Activated naive CD4-positive, alpha-beta T cell treated with anti-CD3 and anti-CD28 coated beads for 36 hours (primary cell): ENCODE measurements at regions not wholly inside any gene's neighbourhood (a gene's known extent, or its start where the extent isn't known, plus 50 kb on each side); places are given as distances from the start of the nearest gene placed in this dataset.
A peak's percentile ranks its signal among the peaks of the same experiment; 100 is the strongest.

Experiments used
- CTCF ChIA-PET: fragments of 350-600 bp; sonication (Branson Sonifier 250); formaldehyde crosslinking; loops from one replicate; lab custom pipeline; 2021; ENCODE audit warnings: antibody characterized with exemption; lab: Charles Lee
- DNase-seq: peaks from one replicate; pipeline ENCODE4 v3.0.0-alpha.2; 2020
- H3K27ac Mint-ChIP-seq: one replicate; pipeline ENCODE4 v1.8.0; 2021; ENCODE audit warnings: mild to moderate bottlenecking, mixed read lengths
- H3K27me3 Mint-ChIP-seq: one replicate; pipeline ENCODE4 v1.8.0; 2021; ENCODE audit warnings: low read depth, mixed read lengths
- H3K36me3 Mint-ChIP-seq: one replicate; pipeline ENCODE4 v1.8.0; 2021; ENCODE audit warnings: low read depth, mixed read lengths
- H3K4me1 Mint-ChIP-seq: one replicate; pipeline ENCODE4 v1.8.0; 2021; ENCODE audit warnings: low read depth, mixed read lengths
- H3K4me3 Mint-ChIP-seq: one replicate; pipeline ENCODE4 v1.8.0; 2021; ENCODE audit warnings: mild to moderate bottlenecking, moderate library complexity, mixed read lengths
- H3K9me3 Mint-ChIP-seq: one replicate; pipeline ENCODE4 v1.8.0; 2021; ENCODE audit warnings: mixed read lengths
- intact Hi-C: fragments of 100-400 bp; cut with micrococcal nuclease; formaldehyde crosslinking; loops from one replicate; pipeline ENCODE4 v1.15.1; 2023

GRCh38 chr1:90147093-90147492 is 152.2 kb downstream of the ZNF326 start:
- H3K4me3 Mint-ChIP-seq, result no peak overlapping the region
- no peaks in the 10 kb centered on the region for H3K36me3 Mint-ChIP-seq
- no peaks in the 10 kb centered on the region for H3K27me3 Mint-ChIP-seq
- intact Hi-C loops, result no loop called here
- CTCF ChIA-PET, result interaction anchor here (0.6 kb wide), 1 partner anchor 63 kb away, joined by 5 read pairs; no protein-coding TSS in a partner anchor
- H3K9me3 Mint-ChIP-seq, result peaks cover 7% of the 10 kb centered on the region
- H3K27ac Mint-ChIP-seq, result no peak overlapping the region
- H3K4me1 Mint-ChIP-seq, result no peaks in the 10 kb centered on the region
- DNase-seq, result no peak

GRCh38 chr1:90144820-90145219 is 149.9 kb downstream of the ZNF326 start:
- CTCF ChIA-PET, result no interaction called here
- Mint-ChIP-seq H3K4me3 (no peak overlapping the region), H3K4me1 (no peaks in the 10 kb centered on the region), H3K27ac (no peak overlapping the region), H3K27me3 (no peaks in the 10 kb centered on the region), H3K9me3 (peaks cover 10% of the 10 kb centered on the region), H3K36me3 (no peaks in the 10 kb centered on the region)
- no peak for DNase-seq
- intact Hi-C loops, result no loop called here

DNA sequence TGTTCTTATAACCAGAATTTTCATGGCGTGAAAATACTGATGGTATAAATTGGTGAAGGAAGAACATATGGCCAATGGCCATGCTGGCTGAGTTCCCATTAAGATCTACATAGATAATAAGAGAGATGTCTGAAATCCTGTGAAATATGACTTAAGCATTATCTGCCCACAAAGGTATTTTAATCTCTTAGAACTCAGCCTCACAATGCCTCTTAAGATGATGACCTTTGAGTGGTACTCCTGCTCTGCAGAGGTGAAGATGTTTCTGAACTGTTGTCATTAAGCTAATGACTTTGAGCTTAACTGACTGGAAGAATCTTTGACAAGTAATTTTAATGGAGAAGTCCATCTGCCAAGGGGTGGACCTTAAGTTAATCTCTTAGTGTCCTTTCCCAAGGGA is 148.7 kb downstream of the ZNF326 start:
- Mint-ChIP-seq H3K4me1 (no peaks in the 10 kb centered on the region), H3K36me3 (no peaks in the 10 kb centered on the region), H3K9me3 (peaks cover 19% of the 10 kb centered on the region), H3K27me3 (no peaks in the 10 kb centered on the region), H3K27ac (no peak overlapping the region), H3K4me3 (no peak overlapping the region)
- CTCF ChIA-PET, result no interaction called here
- intact Hi-C loops, result no loop called here
- DNase-seq, result no peak

GRCh38 chr1:90142697-90143096 is 147.8 kb downstream of the ZNF326 start:
- no peaks in the 10 kb centered on the region for H3K4me1 Mint-ChIP-seq
- no peaks in the 10 kb centered on the region for H3K36me3 Mint-ChIP-seq
- intact Hi-C loops, result no loop called here
- CTCF ChIA-PET, result no interaction called here
- H3K9me3 Mint-ChIP-seq, result peaks cover 19% of the 10 kb centered on the region
- H3K27ac Mint-ChIP-seq, result no peak overlapping the region
- no peak for DNase-seq
- no peaks in the 10 kb centered on the region for H3K27me3 Mint-ChIP-seq
- H3K4me3 Mint-ChIP-seq, result no peak overlapping the region

- Mint-ChIP-seq H3K9me3 (peaks cover 21% of the 10 kb centered on the region), H3K27me3 (no peaks in the 10 kb centered on the region), H3K4me3 (no peak overlapping the region), H3K27ac (no peak overlapping the region), H3K4me1 (no peaks in the 10 kb centered on the region), H3K36me3 (no peaks in the 10 kb centered on the region)
- CTCF ChIA-PET, result interaction anchor here (0.6 kb wide), 1 partner anchor 16 kb away, joined by 3 read pairs; no protein-coding TSS in a partner anchor
- intact Hi-C loops, result no loop called here
- DNase-seq, result no peak
These were observed 144.9 kb downstream of the ZNF326 start for GRCh38 chr1:90139837-90140236.

- H3K27me3 Mint-ChIP-seq, result peaks cover 5% of the 10 kb centered on the region
These were observed 140.4 kb downstream of the ZNF326 start for GRCh38 chr1:90135286-90135685.

DNA sequence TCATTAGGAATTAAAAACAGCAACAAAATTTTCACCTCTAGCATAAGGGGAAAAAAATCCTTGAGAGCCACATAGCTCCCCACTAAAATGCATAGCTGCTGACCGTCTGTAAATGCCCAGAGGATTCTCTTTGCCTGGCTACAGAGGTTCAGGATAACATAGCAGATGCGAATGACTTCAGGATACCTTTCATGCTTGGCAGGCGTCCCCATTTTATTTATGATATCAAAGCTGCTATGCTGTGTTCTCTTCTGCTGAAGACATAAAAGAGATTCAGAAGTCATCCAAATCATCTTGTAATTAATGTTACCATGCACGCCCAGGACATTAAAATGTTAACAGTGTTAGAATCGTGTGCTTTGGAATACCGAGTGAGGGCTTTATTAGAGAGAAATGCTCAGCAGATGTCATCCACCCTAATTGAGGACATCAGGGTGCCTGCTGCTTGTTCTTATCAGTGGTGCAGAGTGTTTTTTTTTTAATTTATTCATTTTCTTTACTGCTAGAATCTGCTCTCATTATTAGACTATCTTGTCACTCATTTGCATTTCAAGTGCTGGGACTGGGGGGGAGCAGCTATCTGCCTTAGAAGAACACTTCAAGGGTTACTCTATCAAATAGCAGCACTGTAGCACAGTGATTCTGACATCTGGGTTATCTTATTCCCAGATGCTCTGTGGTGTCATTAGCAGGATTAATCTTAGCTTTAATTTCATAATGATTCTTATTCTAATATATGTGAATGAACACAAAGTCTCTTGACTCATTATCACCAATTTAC is 139.5 kb downstream of the ZNF326 start:
- peaks cover 9% of the 10 kb centered on the region for H3K27me3 Mint-ChIP-seq
- CTCF ChIA-PET, result interaction anchor here (1.0 to 1.1 kb wide), 2 partner anchors 61 to 445 kb away, joined by 3 read pairs; no protein-coding TSS in a partner anchor
- no peak overlapping the region for H3K27ac Mint-ChIP-seq
- H3K4me3 Mint-ChIP-seq, result no peak overlapping the region
- H3K9me3 Mint-ChIP-seq, result peaks cover 8% of the 10 kb centered on the region
- no peak for DNase-seq
- no peaks in the 10 kb centered on the region for H3K36me3 Mint-ChIP-seq
- intact Hi-C loops, result loop anchor here (5.0 kb wide), 2 partner anchors 443 to 1033 kb away; no protein-coding TSS in a partner anchor
- no peaks in the 10 kb centered on the region for H3K4me1 Mint-ChIP-seq

More at GRCh38 chr1:90135286-90135685, 140.4 kb downstream of the ZNF326 start:
- Mint-ChIP-seq H3K36me3 (no peaks in the 10 kb centered on the region), H3K4me1 (no peaks in the 10 kb centered on the region), H3K27ac (no peak overlapping the region), H3K4me3 (no peak overlapping the region), H3K9me3 (peaks cover 14% of the 10 kb centered on the region)
- CTCF ChIA-PET, result no interaction called here
- intact Hi-C loops, result no loop called here
- DNase-seq, result no peak

GRCh38 chr1:90133133-90133532 is 138.2 kb downstream of the ZNF326 start:
- intact Hi-C loops, result loop anchor here (5.0 kb wide), 2 partner anchors 444 to 1034 kb away; no protein-coding TSS in a partner anchor
- Mint-ChIP-seq H3K36me3 (no peaks in the 10 kb centered on the region), H3K27me3 (peaks cover 15% of the 10 kb centered on the region), H3K27ac (no peak overlapping the region), H3K4me3 (no peak overlapping the region), H3K9me3 (peaks cover 3% of the 10 kb centered on the region), H3K4me1 (no peaks in the 10 kb centered on the region)
- peak; percentile 31 for DNase-seq
- CTCF ChIA-PET, result interaction anchor here (0.7 kb wide), 1 partner anchor 46 kb away, joined by 3 read pairs; no protein-coding TSS in a partner anchor

GRCh38 chr1:90132306-90132705 is 137.4 kb downstream of the ZNF326 start:
- H3K4me1 Mint-ChIP-seq, result no peaks in the 10 kb centered on the region
- CTCF ChIA-PET, result no interaction called here
- DNase-seq, result no peak
- peaks cover 15% of the 10 kb centered on the region for H3K27me3 Mint-ChIP-seq
- H3K27ac Mint-ChIP-seq, result no peak overlapping the region
- intact Hi-C loops, result loop anchor here (5.0 kb wide), 2 partner anchors 445 to 1035 kb away; no protein-coding TSS in a partner anchor
- H3K9me3 Mint-ChIP-seq, result peaks cover 1% of the 10 kb centered on the region
- no peaks in the 10 kb centered on the region for H3K36me3 Mint-ChIP-seq
- no peak overlapping the region for H3K4me3 Mint-ChIP-seq

DNA sequence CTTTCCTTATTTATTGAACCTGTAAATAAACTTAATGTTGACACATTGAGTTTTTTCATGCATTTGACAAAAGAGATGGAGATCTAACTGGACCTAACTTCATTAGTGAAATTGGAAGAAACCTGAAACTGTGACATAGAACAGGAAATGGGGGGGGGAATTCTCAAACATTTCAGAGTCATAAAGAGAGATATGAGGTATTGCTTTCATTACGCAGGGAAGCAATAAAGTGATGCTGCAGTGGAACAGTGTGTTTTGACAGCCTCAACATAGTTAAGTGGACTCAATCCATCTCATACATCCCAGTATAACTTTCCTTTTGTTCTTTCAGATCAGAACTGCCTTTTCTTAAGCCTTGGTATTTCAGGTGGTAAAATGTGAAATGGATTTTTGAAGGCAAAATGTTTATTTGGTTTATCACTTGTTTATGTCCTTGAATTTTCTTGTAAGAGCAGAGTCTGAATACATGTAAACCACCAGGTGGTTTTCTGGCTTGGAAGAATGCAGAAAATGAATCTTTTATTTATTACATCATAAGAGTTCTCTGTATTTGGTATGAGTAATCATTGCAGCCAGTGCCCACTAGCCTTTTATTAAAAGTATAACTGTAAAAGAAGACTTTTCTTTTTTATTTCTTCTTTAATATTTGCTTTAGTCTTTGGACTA is 132.5 kb downstream of the ZNF326 start:
- H3K4me3 Mint-ChIP-seq, result no peak overlapping the region
- no peak overlapping the region for H3K27ac Mint-ChIP-seq
- H3K36me3 Mint-ChIP-seq, result no peaks in the 10 kb centered on the region
- H3K9me3 Mint-ChIP-seq, result no peaks in the 10 kb centered on the region
- CTCF ChIA-PET, result no interaction called here
- DNase-seq, result no peak
- H3K27me3 Mint-ChIP-seq, result peaks cover 19% of the 10 kb centered on the region
- intact Hi-C loops, result no loop called here
- H3K4me1 Mint-ChIP-seq, result peaks cover 4% of the 10 kb centered on the region

DNA sequence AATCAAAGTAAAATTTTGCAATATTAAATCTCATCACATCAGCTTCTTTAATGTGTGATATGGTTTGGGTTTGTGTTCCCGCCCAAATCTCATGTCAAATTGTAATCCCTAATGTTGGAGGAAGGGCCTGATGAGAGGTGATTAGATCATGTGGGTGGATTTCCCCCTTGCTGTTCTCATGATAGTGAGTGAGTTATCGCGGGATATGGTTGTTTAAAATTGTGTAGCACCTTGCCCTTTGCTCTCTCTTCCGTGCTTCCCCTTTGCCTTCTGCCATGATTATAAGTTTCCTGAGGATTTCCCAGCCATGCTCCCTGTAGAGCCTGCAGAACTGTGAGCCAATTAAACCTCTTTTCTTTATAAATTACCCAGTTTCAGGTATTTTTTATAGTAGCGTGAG is 131.9 kb downstream of the ZNF326 start:
- CTCF ChIA-PET, result no interaction called here
- peaks cover 17% of the 10 kb centered on the region for H3K27me3 Mint-ChIP-seq
- H3K9me3 Mint-ChIP-seq, result no peaks in the 10 kb centered on the region
- DNase-seq, result no peak
- H3K27ac Mint-ChIP-seq, result no peak overlapping the region
- intact Hi-C loops, result no loop called here
- peaks cover 4% of the 10 kb centered on the region for H3K4me1 Mint-ChIP-seq
- H3K36me3 Mint-ChIP-seq, result no peaks in the 10 kb centered on the region
- no peak overlapping the region for H3K4me3 Mint-ChIP-seq

GRCh38 chr1:90122654-90123340 is 127.9 kb downstream of the ZNF326 start:
- Mint-ChIP-seq H3K27ac (no peak overlapping the region), H3K36me3 (no peaks in the 10 kb centered on the region), H3K4me3 (no peak overlapping the region), H3K27me3 (peaks cover 17% of the 10 kb centered on the region), H3K4me1 (peaks cover 4% of the 10 kb centered on the region), H3K9me3 (no peaks in the 10 kb centered on the region)
- CTCF ChIA-PET, result no interaction called here
- no peak for DNase-seq
- intact Hi-C loops, result no loop called here
